Uterus (tissue), 3 donors: ENCODE measurements at regions not wholly inside any gene's neighbourhood (a gene's known extent, or its start where the extent isn't known, plus 50 kb on each side); places are given as distances from the start of the nearest gene placed in this dataset.

Experiments used
- DNase-seq, 2 donors: peaks; one replicate each; pipeline ENCODE4 v3.0.0-alpha.2; 2019 to 2020
- H3K27ac ChIP-seq, 2 donors: fragments of 200-600 bp; sonication (generic); 1 replicate in 1 of 2; 2 replicates in 1 of 2; pipeline ENCODE4 v1.5.1; 2016 to 2018
- H3K27me3 ChIP-seq, 2 donors: fragments of 200-600 bp; sonication (generic); one replicate each; pipeline ENCODE4 v1.5.1; 2018 to 2019; ENCODE audit warnings: control low read depth in 1 of 2
- H3K36me3 ChIP-seq, 2 donors: fragments of 200-600 bp; sonication (generic); one replicate each; pipeline ENCODE4 v1.5.1; 2019; ENCODE audit warnings: control low read depth in 1 of 2
- H3K4me1 ChIP-seq, 2 donors: fragments of 200-600 bp; sonication (generic); one replicate each; pipeline ENCODE4 v1.5.1; 2018 to 2019; ENCODE audit warnings: control low read depth in 1 of 2
- H3K4me3 ChIP-seq, 2 donors: fragments of 200-600 bp; sonication (generic); 1 replicate in 1 of 2; 2 replicates in 1 of 2; pipeline ENCODE4 v1.5.1; 2018 to 2019; ENCODE audit warnings: mild to moderate bottlenecking in 1 of 2
- H3K9me3 ChIP-seq, 2 donors: fragments of 200-600 bp; sonication (generic); one replicate each; pipeline ENCODE4 v1.5.1; 2019; ENCODE audit warnings: control low read depth in 1 of 2
- POLR2A ChIP-seq, 2 donors: fragments of 450-650 bp; IDR thresholded peaks; one replicate each; pipeline ENCODE4 v1.6.1; 2016; ENCODE audit warnings: antibody characterized with exemption in 2 of 2, mild to moderate bottlenecking in 1 of 2, moderate library complexity in 1 of 2
- intact Hi-C: fragments of 100-400 bp; cut with DNase I; formaldehyde crosslinking; loops from one replicate; pipeline ENCODE4 v1.15.1; 2023; ENCODE audit warnings: low total_unique reads
- TF ChIP-seq, protein P1 (sequence below), 4 experiments: fragments of 200-600 bp in 2 of 4; fragments of 450-650 bp in 2 of 4; sonication (generic) in 2 of 4; IDR thresholded peaks; one replicate each; pipeline ENCODE4 v1.5.1; 2016 to 2019; ENCODE audit warnings: antibody characterized with exemption in 4 of 4, mild to moderate bottlenecking in 2 of 4, moderate library complexity in 1 of 4
- donor health status: DM: yes; HTN: yes; CAD: no.

DNA sequence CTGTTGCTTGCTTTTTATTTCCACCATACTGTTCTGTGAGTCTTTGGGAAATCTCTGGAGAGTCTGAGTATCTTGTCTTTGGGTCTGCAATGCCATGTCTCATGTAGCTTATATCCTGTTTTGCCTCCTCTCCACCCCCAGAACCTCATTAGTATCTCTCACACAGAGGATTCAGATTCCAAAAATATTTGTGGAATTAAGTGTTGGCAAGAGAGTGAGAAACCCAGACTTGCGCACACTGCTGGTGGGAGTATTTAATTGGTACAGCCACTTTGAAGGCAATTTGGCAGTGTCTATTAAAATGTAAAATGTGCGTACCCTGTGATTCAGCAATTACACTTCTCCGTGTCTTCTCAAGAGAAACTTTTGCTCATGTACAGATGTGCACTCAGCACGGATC is 68.6 kb downstream of the ZNF621 start:
- intact Hi-C loops = no loop called here
- no peak for DNase-seq
- Histone ChIP-seq H3K27ac (no peak overlapping the region), H3K9me3 (no peaks in the 10 kb centered on the region), H3K27me3 (no peaks in the 10 kb centered on the region), H3K4me3 (no peak overlapping the region), H3K36me3 (no peaks in the 10 kb centered on the region), H3K4me1 (no peaks in the 10 kb centered on the region)
- TF ChIP-seq, protein P1, sequence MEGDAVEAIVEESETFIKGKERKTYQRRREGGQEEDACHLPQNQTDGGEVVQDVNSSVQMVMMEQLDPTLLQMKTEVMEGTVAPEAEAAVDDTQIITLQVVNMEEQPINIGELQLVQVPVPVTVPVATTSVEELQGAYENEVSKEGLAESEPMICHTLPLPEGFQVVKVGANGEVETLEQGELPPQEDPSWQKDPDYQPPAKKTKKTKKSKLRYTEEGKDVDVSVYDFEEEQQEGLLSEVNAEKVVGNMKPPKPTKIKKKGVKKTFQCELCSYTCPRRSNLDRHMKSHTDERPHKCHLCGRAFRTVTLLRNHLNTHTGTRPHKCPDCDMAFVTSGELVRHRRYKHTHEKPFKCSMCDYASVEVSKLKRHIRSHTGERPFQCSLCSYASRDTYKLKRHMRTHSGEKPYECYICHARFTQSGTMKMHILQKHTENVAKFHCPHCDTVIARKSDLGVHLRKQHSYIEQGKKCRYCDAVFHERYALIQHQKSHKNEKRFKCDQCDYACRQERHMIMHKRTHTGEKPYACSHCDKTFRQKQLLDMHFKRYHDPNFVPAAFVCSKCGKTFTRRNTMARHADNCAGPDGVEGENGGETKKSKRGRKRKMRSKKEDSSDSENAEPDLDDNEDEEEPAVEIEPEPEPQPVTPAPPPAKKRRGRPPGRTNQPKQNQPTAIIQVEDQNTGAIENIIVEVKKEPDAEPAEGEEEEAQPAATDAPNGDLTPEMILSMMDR (IDR thresholded peaks at IDR 0.05) = no peak
- TF ChIP-seq POLR2A (IDR thresholded peaks at IDR 0.05) = no peak

DNA sequence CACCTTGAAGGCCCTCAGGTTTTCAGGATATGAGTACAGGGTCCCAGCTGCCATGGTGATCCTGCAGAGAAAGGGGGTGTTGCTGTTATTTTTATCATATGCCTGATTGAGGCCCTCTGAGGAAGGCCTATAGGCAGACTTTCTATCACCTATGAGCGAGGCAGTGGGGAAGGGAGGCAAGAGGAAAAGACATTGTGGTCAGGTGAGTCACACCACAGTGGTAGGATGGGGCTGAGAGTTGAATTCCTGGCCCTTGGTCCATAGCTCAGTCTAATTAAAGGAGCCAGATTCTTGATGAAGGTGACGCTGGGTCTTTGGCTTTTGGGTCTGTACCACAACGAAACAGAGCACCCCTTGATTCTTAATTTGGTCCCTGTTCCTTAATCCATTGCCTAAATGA is 72.7 kb downstream of the ZNF621 start:
- H3K27me3 ChIP-seq = no peaks in the 10 kb centered on the region
- H3K27ac ChIP-seq = no peak overlapping the region
- TF ChIP-seq, protein P1 (IDR thresholded peaks at IDR 0.05) = no peak

DNA sequence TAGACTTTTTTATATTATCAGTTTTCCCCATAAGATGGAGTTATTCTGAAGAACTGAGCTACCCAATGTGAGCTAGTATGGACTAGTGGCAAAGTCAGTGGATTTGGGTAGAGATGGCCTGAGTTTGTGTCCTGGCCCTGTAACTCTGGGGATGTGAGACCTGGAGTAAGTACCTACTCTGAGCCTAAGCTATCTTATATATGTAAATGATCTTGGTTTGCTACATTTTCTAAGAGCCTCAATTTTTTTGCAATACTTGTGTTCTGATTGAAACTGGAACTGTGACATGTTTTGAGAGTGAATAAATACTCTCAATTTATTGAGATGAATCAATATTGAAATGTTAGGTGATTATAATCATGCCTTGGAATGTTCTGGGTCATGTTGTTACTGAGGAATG is 73.6 kb downstream of the ZNF621 start:
- DNase-seq = no peak
- no peaks in the 10 kb centered on the region for H3K9me3 ChIP-seq
- H3K4me3 ChIP-seq = no peak overlapping the region
- no peak for TF ChIP-seq POLR2A (IDR thresholded peaks at IDR 0.05)
- TF ChIP-seq, protein P1 (IDR thresholded peaks at IDR 0.05) = no peak
- H3K27ac ChIP-seq = no peak overlapping the region
- H3K4me1 ChIP-seq = no peaks in the 10 kb centered on the region
- H3K27me3 ChIP-seq = no peaks in the 10 kb centered on the region
- intact Hi-C loops = no loop called here
- no peaks in the 10 kb centered on the region for H3K36me3 ChIP-seq

More for the DNA sequence above, 72.7 kb downstream of the ZNF621 start:
- Histone ChIP-seq H3K4me3 (no peak overlapping the region), H3K36me3 (no peaks in the 10 kb centered on the region), H3K4me1 (no peaks in the 10 kb centered on the region), H3K9me3 (no peaks in the 10 kb centered on the region)
- intact Hi-C loops = no loop called here
- DNase-seq = no peak

DNA sequence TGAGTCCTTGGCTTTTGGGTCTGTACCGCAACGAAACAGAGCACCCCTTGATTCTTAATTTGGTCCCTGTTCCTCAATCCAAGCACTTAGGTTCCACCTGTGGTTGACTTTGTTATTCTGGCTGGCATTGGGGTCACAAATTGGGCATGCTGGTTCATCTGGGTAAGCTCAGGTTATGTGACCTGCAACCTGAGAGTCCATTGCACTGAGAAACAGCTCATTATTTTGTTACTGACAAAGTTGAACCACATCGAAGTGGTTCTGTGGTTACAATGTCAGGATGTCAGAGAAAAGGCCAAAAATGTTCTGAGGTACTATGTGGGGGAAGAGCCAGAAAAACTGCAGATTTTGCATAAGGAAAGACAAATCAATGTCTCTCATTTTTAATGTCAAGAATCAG is 74.2 kb downstream of the ZNF621 start:
- Histone ChIP-seq H3K27me3 (no peaks in the 10 kb centered on the region), H3K36me3 (no peaks in the 10 kb centered on the region), H3K4me1 (no peaks in the 10 kb centered on the region), H3K9me3 (no peaks in the 10 kb centered on the region), H3K4me3 (no peak overlapping the region), H3K27ac (no peak overlapping the region)
- TF ChIP-seq, protein P1 (IDR thresholded peaks at IDR 0.05) = no peak
- no peak for TF ChIP-seq POLR2A (IDR thresholded peaks at IDR 0.05)
- no peak for DNase-seq
- intact Hi-C loops = no loop called here

DNA sequence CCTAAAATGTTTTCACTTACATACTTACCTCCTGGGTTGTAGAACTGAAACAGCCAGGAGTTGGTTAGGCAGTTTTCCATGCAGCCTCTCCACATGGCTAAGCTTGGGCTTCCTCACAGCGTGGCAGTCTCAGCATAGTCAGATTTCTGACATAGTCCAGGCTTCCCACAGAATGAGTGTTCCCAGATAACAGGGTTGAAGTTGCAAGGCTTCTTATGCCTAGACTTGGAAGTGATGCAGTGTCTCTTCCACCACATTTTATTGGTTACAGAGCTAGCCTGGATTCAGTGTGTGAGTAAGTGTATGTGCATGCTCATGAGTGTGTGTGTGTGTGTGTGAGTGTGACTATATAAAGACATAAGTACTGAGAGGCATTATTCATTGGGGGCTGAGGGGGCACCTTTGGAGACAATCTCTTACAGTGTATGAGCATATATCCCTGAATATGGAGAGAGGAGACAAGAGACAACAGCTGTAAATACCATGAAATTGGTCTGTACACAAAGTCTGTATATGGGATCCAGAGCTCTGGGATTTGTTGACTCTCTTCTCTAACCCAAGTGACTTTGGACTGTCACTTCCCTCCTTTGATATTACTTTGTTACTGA is 78.1 kb downstream of the ZNF621 start:
- H3K4me3 ChIP-seq = no peak overlapping the region
- intact Hi-C loops = no loop called here
- H3K4me1 ChIP-seq = no peaks in the 10 kb centered on the region
- no peaks in the 10 kb centered on the region for H3K36me3 ChIP-seq
- DNase-seq = no peak
- H3K9me3 ChIP-seq = no peaks in the 10 kb centered on the region
- no peak overlapping the region for H3K27ac ChIP-seq
- H3K27me3 ChIP-seq = no peaks in the 10 kb centered on the region
- TF ChIP-seq, protein P1 (IDR thresholded peaks at IDR 0.05) = no peak
- no peak for TF ChIP-seq POLR2A (IDR thresholded peaks at IDR 0.05)
